ENCODE measurements at regions not wholly inside any gene's neighbourhood (a gene's known extent, or its start where the extent isn't known, plus 50 kb on each side); places are given as distances from the start of the nearest gene placed in this dataset.
A peak's percentile ranks its signal among the peaks of the same experiment; 100 is the strongest.
"Not testable (repeated sequence)": the region's sequence is repeated elsewhere in the genome, so short reads cannot be mapped to it uniquely, and the experiment has no call there.

- DNase-seq = no peak
Measured at GRCh38 chr18:57951999-57952774, 91.8 kb upstream of the NEDD4L start.

GRCh38 chr18:57951117-57951796 is 92.8 kb upstream of the NEDD4L start:
- no peak for DNase-seq

GRCh38 chr18:57950542-57950941 is 93.5 kb upstream of the NEDD4L start:
- DNase-seq = no peak

- DNase-seq = not testable (repeated sequence)
Measured at GRCh38 chr18:57949335-57949734, 94.7 kb upstream of the NEDD4L start.

GRCh38 chr18:57947117-57947516 is 96.9 kb upstream of the NEDD4L start:
- DNase-seq = no peak

GRCh38 chr18:57943723-57944122 is 100.3 kb upstream of the NEDD4L start:
- no peak for DNase-seq

- no peak for DNase-seq
Measured at GRCh38 chr18:57942493-57942892, 101.5 kb upstream of the NEDD4L start.

GRCh38 chr18:57941841-57942489 is 102.1 kb upstream of the NEDD4L start:
- no peak for DNase-seq

- DNase-seq = no peak
Measured at GRCh38 chr18:57940166-57940660, 103.8 kb upstream of the NEDD4L start.

- not testable (repeated sequence) for DNase-seq
Measured at GRCh38 chr18:57934375-57934774, 109.7 kb upstream of the NEDD4L start.

- DNase-seq = no peak
Measured at GRCh38 chr18:57931038-57931437, 113.0 kb upstream of the NEDD4L start.

GRCh38 chr18:57930476-57930875 is 113.5 kb upstream of the NEDD4L start:
- no peak for DNase-seq

GRCh38 chr18:57929922-57930321 is 114.1 kb upstream of the NEDD4L start:
- no peak for DNase-seq

- DNase-seq = no peak
Measured at GRCh38 chr18:57928466-57928865, 115.6 kb upstream of the NEDD4L start.

GRCh38 chr18:57927511-57927910 is 116.5 kb upstream of the NEDD4L start:
- DNase-seq = no peak

GRCh38 chr18:57925706-57926105 is 118.3 kb upstream of the NEDD4L start:
- DNase-seq = no peak

GRCh38 chr18:57923611-57924010 is 120.4 kb upstream of the NEDD4L start:
- DNase-seq = no peak

GRCh38 chr18:57922885-57923284 is 119.8 kb upstream of the ATP8B1 start:
- no peak for DNase-seq

- DNase-seq = no peak
Measured at GRCh38 chr18:57921708-57922107, 118.6 kb upstream of the ATP8B1 start.

- DNase-seq = no peak
Measured at GRCh38 chr18:57920036-57920435, 116.9 kb upstream of the ATP8B1 start.

GRCh38 chr18:57918601-57919000 is 115.5 kb upstream of the ATP8B1 start:
- no peak for DNase-seq

- DNase-seq = no peak
Measured at GRCh38 chr18:57916684-57917083, 113.6 kb upstream of the ATP8B1 start.

GRCh38 chr18:57915865-57916582 is 112.9 kb upstream of the ATP8B1 start:
- DNase-seq = peak in 1 of 2 experiments; percentile 56

Measured in cerebellar nuclear complex (tissue), 1 donor.